ENCODE measurements at regions not wholly inside any gene's neighbourhood (a gene's known extent, or its start where the extent isn't known, plus 50 kb on each side); places are given as distances from the start of the nearest gene placed in this dataset.

- DNase-seq, result no peak
These were observed 321.7 kb upstream of the TSHZ3 start for GRCh38 chr19:31670931-31671330.

GRCh38 chr19:31671411-31672035, 322.3 kb upstream of the TSHZ3 start:
- DNase-seq, result no peak

GRCh38 chr19:31674503-31675192, 325.4 kb upstream of the TSHZ3 start:
- DNase-seq, result no peak

- DNase-seq, result peak; percentile 44
These were observed 326.1 kb upstream of the TSHZ3 start for GRCh38 chr19:31675193-31675913.

- no peak for DNase-seq
These were observed 327.2 kb upstream of the TSHZ3 start for GRCh38 chr19:31676271-31677004.

GRCh38 chr19:31678421-31678820, 329.2 kb upstream of the TSHZ3 start:
- no peak for DNase-seq

- DNase-seq, result no peak
These were observed 331.9 kb upstream of the TSHZ3 start for GRCh38 chr19:31681121-31681520.

- DNase-seq, result no peak
These were observed 344.1 kb upstream of the TSHZ3 start for GRCh38 chr19:31693131-31693932.

- no peak for DNase-seq
These were observed 344.7 kb upstream of the TSHZ3 start for GRCh38 chr19:31693933-31694269.

- no peak for DNase-seq
These were observed 345.5 kb upstream of the TSHZ3 start for GRCh38 chr19:31694761-31695160.

- DNase-seq, result no peak
These were observed 350.2 kb upstream of the TSHZ3 start for GRCh38 chr19:31699421-31699820.

- no peak for DNase-seq
These were observed 351.9 kb upstream of the TSHZ3 start for GRCh38 chr19:31701146-31701545.

GRCh38 chr19:31705656-31706055, 356.4 kb upstream of the TSHZ3 start:
- no peak for DNase-seq

- no peak for DNase-seq
These were observed 356.9 kb upstream of the TSHZ3 start for GRCh38 chr19:31706131-31706530.

GRCh38 chr19:31706691-31707620, 357.7 kb upstream of the TSHZ3 start:
- no peak for DNase-seq

GRCh38 chr19:31708520-31708919, 359.3 kb upstream of the TSHZ3 start:
- DNase-seq, result no peak

GRCh38 chr19:31709476-31709875, 360.2 kb upstream of the TSHZ3 start:
- no peak for DNase-seq

GRCh38 chr19:31715249-31715945, 366.2 kb upstream of the TSHZ3 start:
- no peak for DNase-seq

GRCh38 chr19:31716826-31717225, 367.6 kb upstream of the TSHZ3 start:
- DNase-seq, result no peak

- DNase-seq, result no peak
These were observed 368.2 kb upstream of the TSHZ3 start for GRCh38 chr19:31717269-31717923.

Measured in kidney glomerular epithelial cell (primary cell).